MM.1S (cell line): ENCODE measurements at regions not wholly inside any gene's neighbourhood (a gene's known extent, or its start where the extent isn't known, plus 50 kb on each side); places are given as distances from the start of the nearest gene placed in this dataset.

Experiments
- DNase-seq: peaks from one replicate; pipeline ENCODE4 v3.0.0-alpha.2; 2015
- H2AFZ ChIP-seq: fragments of 300-600 bp; sonication (generic); 2 replicates; pipeline ENCODE4 v1.6.0; 2016; ENCODE audit warnings: antibody characterized with exemption, low read length
- H3F3A ChIP-seq: fragments of 300-600 bp; sonication (generic); 2 replicates; pipeline ENCODE4 v1.6.1; 2016; ENCODE audit warnings: mild to moderate bottlenecking, antibody characterized with exemption, low read length, moderate library complexity, mixed read lengths; ENCODE audit not compliant: insufficient read depth
- H3K27ac ChIP-seq: fragments of 300-600 bp; sonication (generic); 2 replicates; pipeline ENCODE4 v1.5.1; 2016; ENCODE audit warnings: mild to moderate bottlenecking, low read length
- H3K27me3 ChIP-seq: fragments of 300-600 bp; sonication (generic); replicated peaks from 2 replicates; pipeline ENCODE4 v1.6.0; 2016; ENCODE audit warnings: low read length; ENCODE audit not compliant: insufficient read depth
- H3K36me3 ChIP-seq: fragments of 300-600 bp; sonication (generic); replicated peaks from 2 replicates; pipeline ENCODE4 v1.6.1; 2016; ENCODE audit warnings: mild to moderate bottlenecking, low read length, mixed read lengths; ENCODE audit not compliant: insufficient read depth
- H3K4me1 ChIP-seq: fragments of 300-600 bp; sonication (generic); 2 replicates; pipeline ENCODE4 v1.6.1; 2016; ENCODE audit warnings: low read length, mixed read lengths
- H3K4me2 ChIP-seq: fragments of 300-600 bp; sonication (generic); 2 replicates; pipeline ENCODE4 v1.6.0; 2016; ENCODE audit warnings: low read depth, low read length
- H3K4me3 ChIP-seq: fragments of 300-600 bp; sonication (generic); 2 replicates; pipeline ENCODE4 v1.5.1; 2016; ENCODE audit warnings: low read length, mixed read lengths
- H3K79me2 ChIP-seq: fragments of 300-600 bp; sonication (generic); 2 replicates; pipeline ENCODE4 v1.6.1; 2016; ENCODE audit warnings: mixed run types, low read length, mixed read lengths
- H3K9ac ChIP-seq: fragments of 300-600 bp; sonication (generic); 2 replicates; pipeline ENCODE4 v1.6.1; 2016; ENCODE audit warnings: low read length, mixed read lengths
- H3K9me2 ChIP-seq: fragments of 300-600 bp; sonication (generic); replicated peaks from 2 replicates; pipeline ENCODE4 v1.6.1; 2016; ENCODE audit warnings: mild to moderate bottlenecking, low read length, mixed read lengths; ENCODE audit not compliant: insufficient read depth
- H3K9me3 ChIP-seq: fragments of 300-600 bp; sonication (generic); replicated peaks from 2 replicates; pipeline ENCODE4 v1.6.1; 2016; ENCODE audit warnings: mild to moderate bottlenecking, low read length, mixed read lengths; ENCODE audit not compliant: insufficient read depth
- H4K20me1 ChIP-seq: fragments of 300-600 bp; sonication (generic); 2 replicates; pipeline ENCODE4 v1.6.1; 2016; ENCODE audit warnings: mild to moderate bottlenecking, low read length, moderate library complexity, mixed read lengths; ENCODE audit not compliant: insufficient read depth
- EZH2 ChIP-seq: fragments of 300-600 bp; sonication (generic); optimal IDR thresholded peaks from 2 replicates; pipeline ENCODE3; 2017; ENCODE audit warnings: low read depth, mild to moderate bottlenecking, antibody characterized with exemption, low read length, mixed read lengths
- EZH2phosphoT487 ChIP-seq: fragments of 300-600 bp; sonication (generic); IDR thresholded peaks from 2 replicates; pipeline ENCODE4 v1.6.1; 2018; ENCODE audit warnings: antibody characterized with exemption, low read length
- TF ChIP-seq, protein P1 (sequence below): fragments of 300-600 bp; sonication (generic); IDR thresholded peaks from 2 replicates; pipeline ENCODE4 v1.5.1; 2016; ENCODE audit warnings: antibody characterized with exemption, low read length, mixed read lengths

DNA sequence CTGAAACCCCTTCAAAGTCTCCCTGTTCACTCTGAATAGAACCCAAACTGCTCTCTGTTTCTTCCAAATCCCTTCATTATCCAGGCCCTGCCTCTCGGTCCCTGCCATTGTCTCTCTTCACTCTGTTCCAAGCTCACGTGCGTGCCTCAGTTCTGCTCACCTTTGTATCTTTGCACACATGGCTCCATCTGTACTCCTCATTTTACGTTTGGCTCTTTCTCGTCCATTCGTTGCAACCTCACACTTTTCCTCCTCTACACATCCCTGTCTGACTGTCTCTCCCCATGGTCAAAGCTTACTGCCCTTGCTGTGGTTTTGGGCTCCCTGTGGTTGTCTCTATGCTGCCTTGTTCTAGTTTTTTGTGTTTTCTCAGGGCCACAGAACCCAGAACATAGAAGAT, 1054.5 kb downstream of the BCL11B start:
- H3K9me2 ChIP-seq = no peaks in the 10 kb centered on the region
- H2AFZ ChIP-seq = no peak overlapping the region
- no peak overlapping the region for H3K4me2 ChIP-seq
- no peak overlapping the region for H3K27ac ChIP-seq
- H3K4me3 ChIP-seq = no peak overlapping the region
- no peaks in the 10 kb centered on the region for H3K36me3 ChIP-seq
- no peak for DNase-seq
- no peak overlapping the region for H3K9ac ChIP-seq
- H3F3A ChIP-seq = no peaks in the 10 kb centered on the region
- TF ChIP-seq, protein P1, sequence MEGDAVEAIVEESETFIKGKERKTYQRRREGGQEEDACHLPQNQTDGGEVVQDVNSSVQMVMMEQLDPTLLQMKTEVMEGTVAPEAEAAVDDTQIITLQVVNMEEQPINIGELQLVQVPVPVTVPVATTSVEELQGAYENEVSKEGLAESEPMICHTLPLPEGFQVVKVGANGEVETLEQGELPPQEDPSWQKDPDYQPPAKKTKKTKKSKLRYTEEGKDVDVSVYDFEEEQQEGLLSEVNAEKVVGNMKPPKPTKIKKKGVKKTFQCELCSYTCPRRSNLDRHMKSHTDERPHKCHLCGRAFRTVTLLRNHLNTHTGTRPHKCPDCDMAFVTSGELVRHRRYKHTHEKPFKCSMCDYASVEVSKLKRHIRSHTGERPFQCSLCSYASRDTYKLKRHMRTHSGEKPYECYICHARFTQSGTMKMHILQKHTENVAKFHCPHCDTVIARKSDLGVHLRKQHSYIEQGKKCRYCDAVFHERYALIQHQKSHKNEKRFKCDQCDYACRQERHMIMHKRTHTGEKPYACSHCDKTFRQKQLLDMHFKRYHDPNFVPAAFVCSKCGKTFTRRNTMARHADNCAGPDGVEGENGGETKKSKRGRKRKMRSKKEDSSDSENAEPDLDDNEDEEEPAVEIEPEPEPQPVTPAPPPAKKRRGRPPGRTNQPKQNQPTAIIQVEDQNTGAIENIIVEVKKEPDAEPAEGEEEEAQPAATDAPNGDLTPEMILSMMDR = no peak
- TF ChIP-seq EZH2phosphoT487 = no peak
- TF ChIP-seq EZH2 = no peak
- no peaks in the 10 kb centered on the region for H4K20me1 ChIP-seq
- H3K27me3 ChIP-seq = no peaks in the 10 kb centered on the region
- no peaks in the 10 kb centered on the region for H3K9me3 ChIP-seq
- H3K4me1 ChIP-seq = no peaks in the 10 kb centered on the region
- H3K79me2 ChIP-seq = no peaks in the 10 kb centered on the region

DNA sequence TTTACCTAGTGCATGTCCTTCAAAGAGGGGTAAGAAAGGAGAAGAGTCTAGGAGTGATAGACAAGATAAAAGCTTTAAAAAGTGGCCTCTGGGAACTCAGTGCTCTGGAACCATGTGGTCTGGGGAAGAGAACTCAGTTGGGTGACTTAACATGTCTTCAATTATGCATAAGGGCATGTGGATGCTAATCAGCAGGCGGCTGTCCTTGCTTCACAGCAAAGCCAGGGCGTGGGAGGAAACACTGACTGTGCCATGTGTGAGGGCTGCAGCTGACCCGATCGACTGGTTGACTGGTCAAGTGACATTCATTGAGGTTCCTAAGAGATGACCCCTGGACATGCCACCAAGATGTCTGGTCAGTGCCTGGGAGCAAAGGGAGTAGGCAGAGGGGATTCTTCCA, 1053.8 kb downstream of the BCL11B start:
- Histone ChIP-seq H3K4me3 (no peak overlapping the region), H3K9me2 (no peaks in the 10 kb centered on the region), H3K9me3 (no peaks in the 10 kb centered on the region), H3F3A (no peaks in the 10 kb centered on the region), H3K27ac (no peak overlapping the region), H3K36me3 (no peaks in the 10 kb centered on the region), H3K4me1 (no peaks in the 10 kb centered on the region), H3K9ac (no peak overlapping the region), H3K27me3 (no peaks in the 10 kb centered on the region), H2AFZ (no peak overlapping the region), H3K4me2 (no peak overlapping the region), H3K79me2 (no peaks in the 10 kb centered on the region), H4K20me1 (no peaks in the 10 kb centered on the region)
- DNase-seq = no peak
- TF ChIP-seq, protein P1 = no peak
- no peak for TF ChIP-seq EZH2phosphoT487
- no peak for TF ChIP-seq EZH2

DNA sequence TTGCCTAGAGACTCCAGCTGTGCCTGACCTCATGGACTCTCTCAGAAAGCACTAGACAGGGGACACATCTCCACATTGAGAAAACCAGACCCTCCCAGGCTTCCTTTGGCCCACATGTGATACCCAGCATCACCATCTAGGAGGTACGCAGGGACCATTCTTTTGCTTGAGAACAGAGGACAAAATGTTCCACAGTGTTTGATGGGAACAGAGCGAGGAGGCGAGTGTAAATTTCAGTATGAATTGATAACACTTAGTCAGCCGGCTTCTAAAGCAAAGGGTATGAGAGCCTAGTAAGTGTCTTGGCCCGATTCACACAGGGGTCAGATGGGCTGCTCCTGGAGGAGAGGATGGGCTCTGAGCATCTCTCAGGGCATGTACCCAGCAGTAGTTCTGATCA, 1052.4 kb downstream of the BCL11B start:
- Histone ChIP-seq H3F3A (no peaks in the 10 kb centered on the region), H3K27ac (no peak overlapping the region), H3K4me2 (no peak overlapping the region), H3K4me3 (no peak overlapping the region), H3K4me1 (peaks cover 4% of the 10 kb centered on the region), H4K20me1 (no peaks in the 10 kb centered on the region), H3K9ac (no peak overlapping the region), H2AFZ (no peak overlapping the region), H3K36me3 (no peaks in the 10 kb centered on the region), H3K9me2 (no peaks in the 10 kb centered on the region), H3K9me3 (no peaks in the 10 kb centered on the region), H3K79me2 (no peaks in the 10 kb centered on the region), H3K27me3 (no peaks in the 10 kb centered on the region)
- TF ChIP-seq EZH2 = no peak
- TF ChIP-seq, protein P1 = no peak
- no peak for TF ChIP-seq EZH2phosphoT487
- DNase-seq = no peak
